Suprapubic skin (tissue), 3 donors: ENCODE measurements at regions not wholly inside any gene's neighbourhood (a gene's known extent, or its start where the extent isn't known, plus 50 kb on each side); places are given as distances from the start of the nearest gene placed in this dataset.
"Not testable (repeated sequence)": the region's sequence is repeated elsewhere in the genome, so short reads cannot be mapped to it uniquely, and the experiment has no call there.

ENCODE experiments used
- POLR2AphosphoS5 ChIP-seq, 3 donors: sonication (generic); formaldehyde crosslinking; IDR thresholded peaks; one replicate each; pipeline ENCODE4 v1.6.1; 2017; ENCODE audit warnings: antibody characterized with exemption in 3 of 3
- TF ChIP-seq, protein P1 (sequence below), 2 donors: fragments of 200-600 bp in 1 of 2; fragments of 450-650 bp in 1 of 2; sonication (generic) in 1 of 2; IDR thresholded peaks; one replicate each; pipeline ENCODE4 v1.5.1; 2016 to 2019; ENCODE audit warnings: antibody characterized with exemption in 2 of 2, mild to moderate bottlenecking in 1 of 2, moderate library complexity in 1 of 2

GRCh38 chr2:111517721-111518053, 366.3 kb downstream of the ANAPC1 start:
- TF ChIP-seq, protein P1, sequence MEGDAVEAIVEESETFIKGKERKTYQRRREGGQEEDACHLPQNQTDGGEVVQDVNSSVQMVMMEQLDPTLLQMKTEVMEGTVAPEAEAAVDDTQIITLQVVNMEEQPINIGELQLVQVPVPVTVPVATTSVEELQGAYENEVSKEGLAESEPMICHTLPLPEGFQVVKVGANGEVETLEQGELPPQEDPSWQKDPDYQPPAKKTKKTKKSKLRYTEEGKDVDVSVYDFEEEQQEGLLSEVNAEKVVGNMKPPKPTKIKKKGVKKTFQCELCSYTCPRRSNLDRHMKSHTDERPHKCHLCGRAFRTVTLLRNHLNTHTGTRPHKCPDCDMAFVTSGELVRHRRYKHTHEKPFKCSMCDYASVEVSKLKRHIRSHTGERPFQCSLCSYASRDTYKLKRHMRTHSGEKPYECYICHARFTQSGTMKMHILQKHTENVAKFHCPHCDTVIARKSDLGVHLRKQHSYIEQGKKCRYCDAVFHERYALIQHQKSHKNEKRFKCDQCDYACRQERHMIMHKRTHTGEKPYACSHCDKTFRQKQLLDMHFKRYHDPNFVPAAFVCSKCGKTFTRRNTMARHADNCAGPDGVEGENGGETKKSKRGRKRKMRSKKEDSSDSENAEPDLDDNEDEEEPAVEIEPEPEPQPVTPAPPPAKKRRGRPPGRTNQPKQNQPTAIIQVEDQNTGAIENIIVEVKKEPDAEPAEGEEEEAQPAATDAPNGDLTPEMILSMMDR (IDR thresholded peaks at IDR 0.05): not testable (repeated sequence)
- not testable (repeated sequence) for TF ChIP-seq POLR2AphosphoS5 (IDR thresholded peaks at IDR 0.05)
